Stimulated activated CD8-positive, alpha-beta memory T cell treated with anti-CD3 and anti-CD28 coated beads, Interleukin-4, amount 100 ng/mL, for 24 hours (primary cell): ENCODE measurements at regions not wholly inside any gene's neighbourhood (a gene's known extent, or its start where the extent isn't known, plus 50 kb on each side); places are given as distances from the start of the nearest gene placed in this dataset.
"Not testable (repeated sequence)": the region's sequence is repeated elsewhere in the genome, so short reads cannot be mapped to it uniquely, and the experiment has no call there.

Source experiments
- DNase-seq: peaks from one replicate; pipeline ENCODE4 v3.0.0-alpha.2; 2020; ENCODE audit warnings: low read depth

DNA sequence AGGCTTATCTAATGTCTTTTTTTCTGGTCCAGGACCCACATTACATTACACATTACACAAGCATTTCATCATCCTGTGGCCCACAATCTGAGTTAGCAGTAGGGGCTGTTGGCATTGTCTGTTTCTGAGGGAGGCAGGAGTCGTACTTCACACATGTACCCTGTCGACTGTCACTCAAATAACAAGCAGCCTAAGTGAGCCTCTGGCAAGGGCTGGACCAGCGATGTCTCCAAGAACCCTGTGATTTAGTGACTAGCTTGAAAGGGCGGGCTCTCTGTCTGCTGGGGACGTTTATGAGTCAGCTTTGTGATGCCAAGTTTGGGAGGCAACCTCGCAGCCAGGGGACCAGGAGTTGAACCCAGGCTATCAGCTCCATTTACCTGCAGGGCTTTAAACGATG is 251.4 kb downstream of the HS3ST3B1 start:
- DNase-seq, result no peak

DNA sequence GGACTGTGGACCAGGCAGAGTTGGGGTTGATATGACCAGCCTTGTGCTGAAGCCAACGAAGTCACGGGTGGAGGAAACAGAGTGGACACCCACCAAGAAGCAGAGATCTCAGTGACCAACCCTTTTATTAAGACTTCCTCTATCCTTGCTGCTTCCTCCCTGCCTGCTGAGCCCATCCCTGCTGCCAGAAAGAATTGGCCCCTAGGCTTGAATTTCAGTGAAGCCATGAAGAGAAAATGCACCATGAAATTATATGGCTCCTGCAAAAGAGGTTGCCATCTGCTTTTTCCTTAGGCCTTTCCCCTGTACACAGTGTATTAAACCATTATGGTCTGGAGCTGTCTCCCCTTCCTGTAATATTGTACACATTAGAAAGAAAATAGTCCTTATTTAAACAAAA is 246.7 kb downstream of the HS3ST3B1 start:
- DNase-seq, result no peak

DNA sequence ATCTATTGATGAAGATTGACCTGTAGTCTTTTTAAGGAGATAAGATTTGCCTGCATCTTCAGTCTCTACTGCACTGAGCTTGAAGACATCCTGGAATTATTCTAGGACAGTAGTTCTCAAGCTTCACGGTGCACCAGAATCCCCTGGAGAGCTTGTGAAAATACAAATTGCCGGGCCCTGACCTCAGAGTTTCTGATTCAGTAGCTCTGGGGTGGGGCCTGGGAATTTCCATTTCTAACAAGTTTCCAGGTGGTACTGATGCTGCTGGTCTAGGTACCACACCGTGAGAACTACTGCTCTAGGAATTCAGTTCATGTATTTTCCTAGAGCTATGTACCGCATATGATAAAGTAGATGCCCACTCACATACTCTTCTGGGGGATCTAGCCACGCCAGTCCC is 246.1 kb downstream of the HS3ST3B1 start:
- DNase-seq, result no peak

DNA sequence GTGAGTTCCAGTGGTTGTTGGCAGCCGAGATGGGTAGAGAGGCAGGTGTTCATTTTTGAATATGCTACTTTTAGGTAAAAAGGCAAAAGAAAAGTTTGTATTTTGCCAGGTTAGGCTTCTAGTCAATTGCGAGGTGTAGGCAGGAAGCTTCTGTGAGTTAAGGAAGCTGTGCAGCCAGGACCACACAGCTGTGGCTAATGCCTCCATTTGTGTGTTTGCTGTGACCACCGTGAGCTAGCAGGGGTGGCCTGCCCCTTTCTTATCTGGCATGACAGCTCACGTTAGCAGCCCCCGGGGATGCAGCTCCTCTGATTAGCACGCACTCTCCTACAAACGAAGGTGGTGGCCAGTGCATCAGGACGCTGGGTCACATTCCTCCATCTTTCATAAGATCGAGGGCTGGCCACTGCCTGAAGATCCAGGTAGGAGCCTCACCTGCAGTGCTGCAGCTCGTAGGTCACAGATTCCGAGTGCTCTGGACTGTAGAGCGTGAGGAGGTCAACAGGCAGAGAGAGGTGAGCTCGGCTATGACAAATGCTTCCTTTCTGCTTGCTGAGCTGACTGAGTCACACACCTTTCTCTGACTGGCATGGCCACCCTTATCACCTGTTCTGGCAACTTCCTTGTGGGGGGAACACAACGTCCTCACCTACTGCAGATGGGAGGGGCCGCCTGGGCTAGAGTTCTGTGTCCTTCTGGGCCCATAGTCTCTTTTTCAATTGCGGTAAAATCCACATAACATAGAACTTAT is 244.4 kb downstream of the HS3ST3B1 start:
- DNase-seq, result no peak

DNA sequence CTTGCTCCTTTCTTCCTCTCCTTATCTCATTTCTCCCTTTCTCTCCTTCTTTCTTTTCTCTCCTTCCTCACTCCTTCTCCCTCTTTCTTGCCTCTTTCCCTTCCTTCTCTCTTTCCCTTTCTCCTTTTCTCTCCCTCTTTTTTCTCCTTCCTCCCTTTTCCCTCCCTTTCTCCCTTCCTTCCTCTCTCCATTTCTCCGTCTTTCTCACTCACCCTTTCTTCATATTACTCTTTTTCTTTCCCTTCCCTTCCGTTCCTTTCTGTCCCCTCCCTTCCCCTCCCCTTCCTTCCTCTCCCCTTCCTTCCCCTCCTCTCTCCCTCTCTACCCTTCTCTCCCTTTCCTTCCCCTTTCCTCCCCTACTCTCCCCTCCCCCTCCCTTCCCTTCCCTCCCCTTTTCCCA is 240.8 kb downstream of the HS3ST3B1 start:
- no peak for DNase-seq

DNA sequence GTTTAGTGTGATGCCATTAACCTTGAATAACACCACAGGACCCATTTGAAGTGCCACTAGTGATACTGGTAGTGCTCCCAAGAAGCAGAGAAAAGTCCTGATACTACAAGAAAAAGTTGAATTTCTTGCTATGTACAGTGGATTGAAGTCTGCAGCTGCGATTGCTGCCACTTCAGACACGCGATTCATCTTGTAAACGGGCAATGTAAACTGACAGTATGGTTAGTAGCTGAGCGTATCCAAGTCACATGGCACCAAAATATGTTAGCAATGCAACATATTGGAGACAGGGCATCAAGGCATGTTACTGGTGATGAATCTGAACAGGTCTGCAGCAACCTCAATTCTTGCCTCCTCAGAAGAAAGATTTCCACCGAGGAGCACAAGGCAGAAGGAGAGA is 238.9 kb downstream of the HS3ST3B1 start:
- no peak for DNase-seq

DNA sequence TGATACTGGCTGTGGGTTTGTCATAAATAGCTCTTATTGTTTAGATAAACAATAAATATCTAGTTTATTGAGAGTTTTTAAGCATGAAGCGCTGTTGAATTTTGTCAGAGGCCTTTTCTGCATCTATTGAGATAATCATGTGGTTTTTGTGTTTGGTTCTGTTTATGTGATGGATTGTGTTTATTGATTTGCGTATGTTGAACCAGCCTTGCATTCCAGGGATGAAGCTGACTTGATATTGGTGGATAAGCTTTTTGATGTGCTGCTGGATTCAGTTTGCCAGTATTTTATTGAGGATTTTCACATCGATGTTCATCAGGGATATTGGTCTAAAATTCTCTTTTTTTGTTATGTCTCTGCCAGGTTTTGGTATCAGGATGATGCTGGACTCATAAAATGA is 231.4 kb downstream of the HS3ST3B1 start:
- not testable (repeated sequence) for DNase-seq

DNA sequence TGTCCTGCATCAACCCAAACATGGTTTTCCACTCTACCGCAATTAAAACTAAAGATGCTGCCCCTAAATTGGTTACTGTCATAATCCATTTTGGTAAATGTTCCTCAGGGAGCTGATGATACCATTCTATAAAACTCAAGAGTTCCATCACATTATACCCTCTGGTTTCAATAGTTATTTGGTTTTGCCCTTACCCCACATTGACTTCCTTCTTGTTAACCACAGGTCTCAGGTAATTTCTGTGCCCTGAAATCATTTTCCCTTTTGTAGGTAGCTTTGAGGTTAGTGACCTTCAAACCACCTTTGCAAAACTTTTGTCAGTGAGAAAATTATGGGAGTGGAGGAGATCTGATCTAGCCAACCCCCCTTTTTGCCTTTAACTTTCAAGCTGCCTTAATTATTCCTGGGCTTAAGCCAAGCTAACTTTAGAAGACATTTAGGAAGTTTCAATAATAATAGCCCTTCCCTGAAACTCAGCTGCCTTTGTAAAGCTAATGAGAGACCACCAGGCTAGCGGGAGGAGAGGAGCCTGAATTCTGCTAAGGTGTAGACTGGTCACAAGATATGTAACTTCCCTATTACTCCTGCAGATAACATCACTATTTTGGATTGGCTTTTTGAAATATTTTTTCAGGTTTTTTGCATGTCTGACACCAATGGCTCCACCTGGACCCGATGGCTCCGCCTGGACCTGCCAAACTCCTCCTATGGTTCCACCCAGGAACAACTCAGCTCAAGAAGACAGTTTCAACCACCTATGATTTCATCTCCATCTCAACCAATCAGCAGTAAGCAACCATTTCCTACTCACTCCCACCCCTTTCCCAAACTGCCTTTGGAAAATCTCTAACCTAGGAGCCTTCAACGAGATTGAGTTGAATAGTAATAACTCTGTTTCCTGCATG is 224.9 kb downstream of the HS3ST3B1 start:
- no peak for DNase-seq

DNA sequence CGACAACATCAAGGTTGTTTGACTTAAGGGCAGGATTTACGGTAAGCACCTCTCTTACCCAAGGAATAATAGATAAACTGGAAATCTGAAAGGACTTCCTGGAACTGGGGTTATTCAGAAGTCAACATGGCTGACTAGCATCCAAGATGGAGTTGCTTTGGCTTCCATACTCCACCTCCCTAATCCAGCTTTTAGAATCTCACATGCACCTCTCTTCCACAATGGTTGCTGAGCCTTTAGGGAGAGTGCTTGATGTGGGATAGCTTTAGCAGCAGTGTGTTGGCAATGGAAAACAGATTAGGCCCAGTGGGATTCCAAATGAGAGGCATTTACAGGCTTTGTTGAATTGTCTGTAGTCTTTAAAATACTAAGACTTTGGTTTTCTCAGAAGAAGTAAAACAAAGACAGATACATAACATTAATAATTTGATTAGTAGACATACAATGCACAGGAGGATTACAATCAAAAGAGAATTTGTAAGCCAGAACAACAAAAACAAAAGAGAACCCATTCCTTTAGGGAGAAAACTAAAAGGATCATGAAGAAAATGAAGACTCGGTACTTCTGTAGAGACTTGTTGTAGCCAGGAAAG is 222.0 kb downstream of the HS3ST3B1 start:
- DNase-seq, result no peak

DNA sequence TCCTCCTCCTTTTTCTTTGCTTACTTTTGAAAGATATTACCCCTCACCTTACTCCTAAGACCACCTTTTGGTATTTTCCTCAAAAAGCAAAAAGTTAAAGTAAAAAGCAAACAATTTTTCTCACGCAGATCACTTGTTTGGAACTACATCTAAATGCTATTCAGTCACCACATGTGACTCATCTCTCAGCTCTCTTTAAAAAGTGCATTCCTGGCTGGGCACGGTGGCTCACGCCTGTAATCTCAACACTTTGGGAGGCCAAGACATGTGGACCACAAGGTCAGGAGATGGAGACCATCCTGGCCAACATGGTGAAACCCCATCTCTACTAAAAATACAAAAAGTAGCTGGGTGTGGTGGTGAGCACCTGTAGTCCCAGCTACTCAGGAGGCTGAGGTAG is 218.0 kb downstream of the HS3ST3B1 start:
- not testable (repeated sequence) for DNase-seq

DNA sequence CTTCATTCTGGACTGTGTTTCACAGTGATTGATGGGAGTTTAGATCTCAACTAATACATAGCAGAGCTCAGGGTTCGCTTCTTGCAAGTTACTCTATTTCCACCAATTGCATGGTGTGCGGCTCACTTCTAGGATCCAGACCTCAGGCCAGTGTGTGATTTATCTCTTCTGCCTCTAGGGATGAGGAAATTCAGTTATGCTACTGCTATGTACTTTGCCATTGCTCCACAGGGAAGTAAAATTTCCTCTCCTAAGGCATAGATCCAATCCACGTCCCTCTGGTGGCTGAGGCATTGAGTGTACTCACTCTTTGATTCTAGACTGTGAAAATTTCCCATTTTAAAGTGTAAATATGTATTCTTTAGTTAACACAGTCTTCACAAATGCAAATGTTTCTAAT is 214.1 kb downstream of the HS3ST3B1 start:
- DNase-seq, result no peak

DNA sequence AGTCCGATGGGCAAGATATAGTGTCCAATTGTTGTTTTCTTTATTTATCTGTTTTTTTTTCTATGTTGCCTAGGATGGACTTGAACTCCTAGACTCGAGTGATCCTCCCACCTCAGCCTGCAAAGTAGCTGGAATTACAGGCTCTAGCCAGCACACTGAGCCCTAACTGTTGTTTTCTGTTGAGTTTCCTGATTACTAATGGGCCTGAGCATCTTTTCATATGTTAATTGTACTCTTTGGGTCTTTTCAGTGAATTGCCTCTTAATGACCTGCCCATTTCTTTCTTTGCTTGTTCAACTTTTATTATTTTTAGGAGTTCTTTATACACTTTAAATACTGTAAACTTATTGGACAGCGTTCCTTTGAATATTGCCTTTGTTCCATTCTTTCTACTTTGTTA is 213.0 kb downstream of the HS3ST3B1 start:
- DNase-seq, result no peak

DNA sequence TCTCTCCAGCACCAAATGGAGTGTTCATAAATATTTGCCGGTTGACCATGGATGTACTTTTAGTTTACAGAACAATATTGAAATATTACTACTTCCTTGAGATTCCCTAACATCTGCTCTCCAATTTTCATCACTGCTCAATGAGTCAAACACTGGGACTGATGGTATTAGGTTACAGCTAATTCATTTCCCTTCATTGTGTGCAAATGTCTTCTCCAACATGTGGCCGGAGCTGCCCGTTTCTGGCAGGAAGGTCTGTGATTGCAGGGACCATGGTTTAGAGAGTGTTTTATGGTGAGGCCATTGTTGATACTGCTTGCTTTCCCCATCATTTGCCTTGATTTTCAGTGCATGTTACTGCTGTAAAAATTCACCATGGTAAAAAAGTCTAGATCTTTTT is 209.3 kb downstream of the HS3ST3B1 start:
- no peak for DNase-seq

DNA sequence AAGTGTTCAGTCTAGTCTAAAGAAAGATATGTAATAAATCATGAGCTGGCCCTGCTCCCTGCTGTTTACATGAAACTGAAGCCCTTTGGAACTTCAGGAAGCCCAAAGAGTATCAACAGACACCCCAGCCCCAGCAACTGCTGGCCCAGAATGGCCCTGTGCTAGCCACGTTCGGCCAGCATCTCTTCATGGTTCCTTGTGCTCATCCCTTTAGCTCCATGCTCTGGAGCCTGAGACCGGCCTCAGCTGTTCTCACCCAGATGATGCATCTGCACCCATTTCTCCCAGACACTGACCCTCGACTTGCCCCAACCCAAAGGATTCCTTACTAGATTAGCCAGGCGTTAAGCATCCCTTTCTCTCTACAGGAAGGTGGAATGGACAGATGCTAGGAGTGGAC is 207.3 kb downstream of the HS3ST3B1 start:
- no peak for DNase-seq

DNA sequence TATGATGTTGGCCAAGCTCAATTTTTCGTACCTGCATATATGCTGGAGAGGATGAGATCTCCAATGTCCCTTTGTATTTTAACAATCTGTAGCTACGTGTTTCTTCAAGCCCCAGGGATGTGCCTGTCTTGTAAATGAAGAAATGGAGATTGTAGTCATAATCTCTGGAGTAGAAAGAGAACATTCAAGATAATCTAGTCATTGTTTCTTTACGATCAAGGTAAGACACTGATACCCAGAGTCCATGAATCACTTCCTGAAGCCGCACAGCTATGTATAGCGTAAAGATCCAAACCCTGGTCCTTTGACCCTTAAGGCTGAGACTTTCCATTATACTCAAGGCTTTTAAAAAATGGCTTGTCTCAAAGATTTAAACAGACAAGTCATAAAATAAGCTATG is 205.5 kb downstream of the HS3ST3B1 start:
- no peak for DNase-seq

DNA sequence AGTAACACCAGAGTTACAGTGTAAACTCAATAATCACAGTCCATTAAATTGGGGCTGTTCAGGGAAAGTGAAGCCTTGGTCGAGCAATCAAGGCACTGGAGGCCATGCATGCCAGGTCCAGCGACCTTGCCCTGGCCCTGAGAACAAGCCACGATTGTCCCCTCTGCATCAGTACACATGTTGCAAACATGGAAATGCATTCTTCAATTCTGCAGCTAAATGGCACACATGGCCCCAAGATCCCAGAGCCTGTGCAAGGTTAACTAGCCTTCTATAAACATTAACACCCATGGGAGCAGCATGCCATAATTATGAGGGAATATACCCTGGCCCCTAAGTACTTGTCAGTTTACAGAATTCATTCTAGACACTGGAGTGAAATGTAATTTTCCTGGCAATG is 204.7 kb downstream of the HS3ST3B1 start:
- DNase-seq, result no peak

DNA sequence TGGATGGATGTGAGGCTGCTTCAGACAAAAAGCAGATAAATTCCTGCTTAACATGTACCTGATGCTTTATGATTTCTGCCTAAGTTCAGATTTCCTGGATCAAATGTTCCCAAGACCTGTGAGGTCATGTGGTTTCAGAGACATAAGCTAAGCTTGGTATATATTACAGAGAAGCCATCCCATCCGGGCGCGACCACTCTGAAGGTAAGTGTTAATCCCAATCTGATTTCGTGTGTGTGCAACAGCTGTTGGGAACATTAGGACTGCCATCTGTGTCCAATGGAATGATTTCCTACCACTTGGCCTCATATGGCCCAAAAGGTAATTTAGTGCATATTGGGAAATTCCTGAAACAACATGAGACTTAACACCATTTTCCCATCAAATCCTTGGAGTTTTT is 199.1 kb downstream of the HS3ST3B1 start:
- DNase-seq, result no peak

DNA sequence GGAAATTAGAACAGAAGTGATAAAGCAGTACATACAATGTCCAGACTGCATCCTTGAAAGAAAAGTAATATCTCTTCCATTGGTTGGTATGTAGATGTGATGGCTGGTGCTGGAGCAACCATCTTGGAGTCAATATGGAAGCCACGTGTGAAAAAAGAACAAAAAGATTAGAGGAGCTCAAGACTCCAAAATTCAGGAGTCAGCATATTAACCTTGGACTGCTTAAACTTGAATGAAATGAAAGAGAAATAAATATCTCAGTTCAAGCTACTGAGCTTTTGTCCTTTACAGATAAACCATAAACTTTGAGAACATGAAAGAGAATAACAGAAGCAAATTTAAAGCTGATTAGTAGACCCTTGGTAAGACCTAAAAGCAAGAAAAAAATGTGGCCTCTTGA is 197.9 kb downstream of the HS3ST3B1 start:
- DNase-seq, result no peak

DNA sequence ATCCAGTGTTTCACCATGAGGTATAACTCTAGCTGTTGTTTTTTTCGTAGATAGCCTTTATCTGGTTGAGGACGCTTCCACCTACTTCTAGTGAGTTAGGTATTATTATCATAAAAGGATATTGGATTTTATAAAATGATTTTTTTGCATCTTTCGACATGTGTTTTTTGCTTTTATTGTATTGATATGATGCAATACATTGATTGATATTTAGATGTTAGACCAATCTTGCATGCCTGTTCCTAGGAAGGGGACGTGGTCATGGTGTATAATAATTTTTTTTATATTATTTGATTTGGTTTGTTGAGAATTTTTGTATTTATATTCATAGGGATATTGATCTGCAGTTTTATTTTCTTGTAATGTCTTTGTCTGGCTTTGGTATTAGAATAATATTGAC is 193.3 kb downstream of the HS3ST3B1 start:
- no peak for DNase-seq

DNA sequence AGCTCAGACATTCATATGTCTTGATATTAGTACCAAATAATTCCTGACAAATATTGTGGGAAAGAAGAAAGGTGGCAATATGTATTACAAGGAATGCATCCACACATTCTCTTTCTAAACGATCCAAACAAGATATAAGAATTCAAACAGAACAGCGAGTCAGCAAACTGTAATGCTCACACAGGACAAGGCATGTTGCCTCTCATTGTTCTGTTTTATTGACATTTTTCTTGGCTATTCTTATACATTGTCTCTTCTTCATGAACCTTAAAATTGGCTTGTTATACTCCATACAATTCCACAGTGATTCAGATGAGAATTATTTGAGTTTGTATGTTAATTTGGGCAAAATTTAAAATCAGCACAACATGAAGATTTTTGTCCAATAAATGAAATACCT is 189.1 kb downstream of the HS3ST3B1 start:
- no peak for DNase-seq

DNA sequence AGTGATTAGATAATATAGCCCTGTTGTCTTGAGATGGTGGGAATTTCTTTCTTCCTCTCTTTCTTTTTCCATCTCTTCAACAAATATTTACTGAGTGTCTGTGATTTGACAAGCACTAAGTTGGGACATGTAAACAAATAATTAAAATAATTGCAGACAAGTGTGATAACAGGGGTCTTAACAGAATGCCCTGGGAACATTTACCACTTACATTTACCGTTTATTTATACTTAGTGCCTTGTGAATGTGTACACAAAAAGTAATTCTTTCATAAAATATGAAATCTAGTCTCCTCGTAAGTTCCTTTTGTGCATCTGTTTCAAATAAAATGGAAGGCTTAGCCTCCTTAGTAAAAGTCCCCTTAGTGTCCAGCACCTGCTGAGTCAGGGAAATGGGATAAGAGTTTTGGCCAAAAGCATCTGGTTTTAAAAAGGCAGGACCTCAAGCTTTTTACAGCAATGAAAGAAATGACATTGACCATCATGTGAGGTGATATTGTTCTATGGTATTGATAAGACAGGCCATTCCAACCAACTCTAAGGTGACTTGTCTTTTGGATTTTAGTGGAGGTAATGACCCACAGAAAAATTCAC is 188.2 kb downstream of the HS3ST3B1 start:
- DNase-seq, result no peak

DNA sequence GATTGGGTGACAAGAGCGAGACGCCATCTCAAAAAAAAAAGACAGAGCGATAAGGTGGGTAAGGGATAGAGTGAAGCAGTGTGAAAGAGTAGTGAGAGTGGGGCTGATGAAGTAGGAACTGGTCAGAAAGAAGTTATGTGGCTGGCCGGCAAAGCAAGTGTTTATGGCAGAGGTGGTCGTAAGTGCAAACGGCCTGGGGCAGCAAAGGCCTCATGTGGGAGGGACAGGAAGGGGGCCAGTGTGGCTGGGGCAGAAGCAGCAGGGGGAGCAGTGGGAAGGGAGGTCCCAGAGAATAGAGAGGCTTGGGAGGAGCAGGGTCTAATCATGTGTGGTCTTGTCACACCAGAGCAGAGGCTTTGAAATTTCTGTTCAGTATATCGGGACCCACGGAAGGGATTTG is 186.2 kb downstream of the HS3ST3B1 start:
- DNase-seq, result no peak

DNA sequence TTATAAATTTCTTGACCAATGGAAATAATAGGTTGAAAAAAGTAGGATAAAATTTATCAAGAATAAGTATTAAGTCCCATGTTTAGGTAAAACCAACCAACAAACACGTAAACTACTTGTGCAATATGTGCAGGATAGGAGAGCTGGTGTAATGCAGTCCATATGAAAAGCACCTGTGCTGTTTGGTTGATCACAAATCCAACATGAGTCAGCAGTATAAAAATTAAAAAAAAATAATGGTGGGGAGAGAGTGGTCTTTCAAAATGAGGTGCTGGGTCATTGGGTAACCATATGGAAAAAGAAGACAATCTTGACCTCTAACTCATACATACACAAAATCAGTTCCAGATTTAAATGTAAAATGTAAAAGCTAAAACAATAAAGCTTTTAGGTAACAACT is 181.8 kb downstream of the HS3ST3B1 start:
- no peak for DNase-seq
